LNCAP (cell line): ENCODE measurements at regions not wholly inside any gene's neighbourhood (a gene's known extent, or its start where the extent isn't known, plus 50 kb on each side); places are given as distances from the start of the nearest gene placed in this dataset.

Source experiments
- CTCF ChIP-seq: fragments of 450-650 bp; IDR thresholded peaks from 2 replicates; pipeline ENCODE4 v1.5.1; 2017; ENCODE audit warnings: mild to moderate bottlenecking

GRCh38 chr11:106386519-106386918 lies 309.1 kb downstream of the AASDHPPT start:
- TF ChIP-seq CTCF, result no peak

- TF ChIP-seq CTCF, result no peak
Measured at GRCh38 chr11:106389101-106389500, 311.6 kb downstream of the AASDHPPT start.

- TF ChIP-seq CTCF, result no peak
Measured at GRCh38 chr11:106390078-106390477, 312.6 kb downstream of the AASDHPPT start.

- TF ChIP-seq CTCF, result no peak
Measured at GRCh38 chr11:106391771-106392420, 314.4 kb downstream of the AASDHPPT start.

GRCh38 chr11:106395716-106396349 lies 318.4 kb downstream of the AASDHPPT start:
- TF ChIP-seq CTCF, result no peak

- TF ChIP-seq CTCF, result no peak
Measured at GRCh38 chr11:106397787-106398501, 320.5 kb downstream of the AASDHPPT start.

GRCh38 chr11:106398502-106399075 lies 321.1 kb downstream of the AASDHPPT start:
- TF ChIP-seq CTCF, result no peak
